ENCODE measurements at regions not wholly inside any gene's neighbourhood (a gene's known extent, or its start where the extent isn't known, plus 50 kb on each side); places are given as distances from the start of the nearest gene placed in this dataset.
A peak's percentile ranks its signal among the peaks of the same experiment; 100 is the strongest.

DNA sequence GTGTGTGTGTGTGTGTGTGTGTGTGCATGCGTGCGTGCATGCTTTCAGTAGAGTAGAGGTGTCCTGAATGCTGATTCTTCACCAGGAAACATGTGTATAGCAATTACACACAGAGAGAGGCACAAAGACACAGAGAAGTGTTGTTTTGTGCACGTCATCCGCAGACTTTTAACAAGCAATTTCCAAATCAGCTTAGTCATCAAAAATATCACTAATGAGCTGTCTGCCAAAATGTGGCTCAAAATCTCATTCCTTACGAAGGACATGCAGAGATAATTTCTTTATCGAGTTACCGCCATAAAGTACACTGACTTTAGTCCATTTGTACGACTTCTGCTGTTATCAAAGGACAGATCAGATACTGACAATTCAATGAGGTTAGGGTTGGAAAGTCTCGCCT lies 274.9 kb upstream of the RARB start:
- Histone ChIP-seq H3K27me3 (ENCODE audit: control insufficient read depth, insufficient read depth, low read length) (no peaks in the 10 kb centered on the region), H3K36me3 (ENCODE audit: control insufficient read depth, insufficient read depth, low read length) (no peaks in the 10 kb centered on the region), H3K4me3 (ENCODE audit: low read depth, low read length) (no peak overlapping the region)
- no peak for DNase-seq (ENCODE audit: low read depth)
- TF ChIP-seq, protein P1, sequence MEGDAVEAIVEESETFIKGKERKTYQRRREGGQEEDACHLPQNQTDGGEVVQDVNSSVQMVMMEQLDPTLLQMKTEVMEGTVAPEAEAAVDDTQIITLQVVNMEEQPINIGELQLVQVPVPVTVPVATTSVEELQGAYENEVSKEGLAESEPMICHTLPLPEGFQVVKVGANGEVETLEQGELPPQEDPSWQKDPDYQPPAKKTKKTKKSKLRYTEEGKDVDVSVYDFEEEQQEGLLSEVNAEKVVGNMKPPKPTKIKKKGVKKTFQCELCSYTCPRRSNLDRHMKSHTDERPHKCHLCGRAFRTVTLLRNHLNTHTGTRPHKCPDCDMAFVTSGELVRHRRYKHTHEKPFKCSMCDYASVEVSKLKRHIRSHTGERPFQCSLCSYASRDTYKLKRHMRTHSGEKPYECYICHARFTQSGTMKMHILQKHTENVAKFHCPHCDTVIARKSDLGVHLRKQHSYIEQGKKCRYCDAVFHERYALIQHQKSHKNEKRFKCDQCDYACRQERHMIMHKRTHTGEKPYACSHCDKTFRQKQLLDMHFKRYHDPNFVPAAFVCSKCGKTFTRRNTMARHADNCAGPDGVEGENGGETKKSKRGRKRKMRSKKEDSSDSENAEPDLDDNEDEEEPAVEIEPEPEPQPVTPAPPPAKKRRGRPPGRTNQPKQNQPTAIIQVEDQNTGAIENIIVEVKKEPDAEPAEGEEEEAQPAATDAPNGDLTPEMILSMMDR (IDR thresholded peaks at IDR 0.05; ENCODE audit: insufficient read depth, low read depth, low read length) = no peak
- ChIA-PET CTCF (no interaction called here), POLR2A (no interaction called here)

- TF ChIP-seq, protein P1 (IDR thresholded peaks at IDR 0.05; ENCODE audit: insufficient read depth, low read depth, low read length) = no peak
- no peaks in the 10 kb centered on the region for H3K27me3 ChIP-seq (ENCODE audit: control insufficient read depth, insufficient read depth, low read length)
- ChIA-PET POLR2A (no interaction called here), CTCF (no interaction called here)
- H3K36me3 ChIP-seq (ENCODE audit: control insufficient read depth, insufficient read depth, low read length) = no peaks in the 10 kb centered on the region
- DNase-seq (ENCODE audit: low read depth) = no peak
- no peak overlapping the region for H3K4me3 ChIP-seq (ENCODE audit: low read depth, low read length)
These were observed 274.5 kb upstream of the RARB start for GRCh38 chr3:25153561-25153960.

GRCh38 chr3:25155652-25156471 lies 272.2 kb upstream of the RARB start:
- POLR2A ChIA-PET = no interaction called here
- TF ChIP-seq, protein P1 (IDR thresholded peaks at IDR 0.05; ENCODE audit: insufficient read depth, low read depth, low read length) = no peak

GRCh38 chr3:25156626-25157025 lies 271.4 kb upstream of the RARB start:
- TF ChIP-seq, protein P1 (IDR thresholded peaks at IDR 0.05; ENCODE audit: insufficient read depth, low read depth, low read length) = no peak
- POLR2A ChIA-PET = no interaction called here
- DNase-seq (ENCODE audit: low read depth) = peak; percentile 53
- no peaks in the 10 kb centered on the region for H3K27me3 ChIP-seq (ENCODE audit: control insufficient read depth, insufficient read depth, low read length)
- no peak overlapping the region for H3K4me3 ChIP-seq (ENCODE audit: low read depth, low read length)
- H3K36me3 ChIP-seq (ENCODE audit: control insufficient read depth, insufficient read depth, low read length) = no peaks in the 10 kb centered on the region
- CTCF ChIA-PET = no interaction called here

More at GRCh38 chr3:25155652-25156471, 272.2 kb upstream of the RARB start:
- H3K27me3 ChIP-seq (ENCODE audit: control insufficient read depth, insufficient read depth, low read length) = no peaks in the 10 kb centered on the region
- no peak for DNase-seq (ENCODE audit: low read depth)
- CTCF ChIA-PET = interaction anchor here (0.6 kb wide), 1 partner anchor 271 kb away, joined by 4 read pairs; no protein-coding TSS in a partner anchor
- no peak overlapping the region for H3K4me3 ChIP-seq (ENCODE audit: low read depth, low read length)
- no peaks in the 10 kb centered on the region for H3K36me3 ChIP-seq (ENCODE audit: control insufficient read depth, insufficient read depth, low read length)

- ChIA-PET CTCF (no interaction called here), POLR2A (no interaction called here)
- DNase-seq (ENCODE audit: low read depth) = no peak
- TF ChIP-seq, protein P1 (IDR thresholded peaks at IDR 0.05; ENCODE audit: insufficient read depth, low read depth, low read length) = no peak
- H3K36me3 ChIP-seq (ENCODE audit: control insufficient read depth, insufficient read depth, low read length) = no peaks in the 10 kb centered on the region
- H3K27me3 ChIP-seq (ENCODE audit: control insufficient read depth, insufficient read depth, low read length) = no peaks in the 10 kb centered on the region
- H3K4me3 ChIP-seq (ENCODE audit: low read depth, low read length) = no peak overlapping the region
These were observed 262.8 kb upstream of the RARB start for GRCh38 chr3:25165306-25165705.
